GM18858 (cell line): ENCODE measurements at regions not wholly inside any gene's neighbourhood (a gene's known extent, or its start where the extent isn't known, plus 50 kb on each side); places are given as distances from the start of the nearest gene placed in this dataset.

ENCODE experiments used
- ATAC-seq: cut with Tn5 transposase; IDR thresholded peaks from one replicate; pipeline ENCODE4 v1.9.1; 2021; ENCODE audit not compliant: unreplicated experiment

GRCh38 chr2:6557737-6558136, 308.0 kb downstream of the CMPK2 start:
- no peak for ATAC-seq

DNA sequence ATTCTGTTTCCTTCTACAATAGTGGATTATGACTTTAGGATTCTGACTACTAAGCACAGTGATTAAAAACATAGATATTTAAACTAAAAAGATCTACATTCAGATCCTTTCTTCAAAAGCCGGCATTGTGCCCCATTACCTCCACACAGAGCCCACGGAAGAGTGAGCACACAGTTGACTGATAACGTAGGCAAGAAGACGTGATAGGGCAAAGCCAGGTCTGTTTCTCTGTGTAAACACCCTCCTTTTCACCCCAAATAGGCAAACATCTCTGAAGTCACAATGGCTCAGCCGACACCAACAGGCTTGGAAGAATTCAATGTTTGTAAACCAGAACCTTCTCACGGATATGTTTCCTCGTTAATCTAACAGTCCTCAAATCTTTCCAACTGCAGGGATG, 302.9 kb downstream of the CMPK2 start:
- no peak for ATAC-seq

DNA sequence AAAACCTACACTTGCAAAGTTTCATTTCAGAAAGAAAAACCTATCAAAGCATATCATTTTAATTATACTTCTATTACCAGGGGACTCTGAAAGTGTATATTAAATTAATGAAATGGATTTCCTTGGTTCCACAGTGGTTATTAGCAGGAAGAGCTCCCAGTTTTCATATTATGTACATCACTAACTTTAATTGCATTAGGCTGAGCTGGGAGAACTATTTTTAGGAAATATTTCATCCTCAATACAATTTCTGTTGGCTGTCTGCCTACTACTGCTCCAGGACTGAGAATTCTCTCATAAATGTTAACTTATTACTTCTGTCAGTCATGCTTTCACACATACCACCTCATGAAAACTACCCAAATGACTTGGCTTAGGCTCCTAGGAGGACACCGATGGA, 301.4 kb downstream of the CMPK2 start:
- ATAC-seq, result no peak

- no peak for ATAC-seq
Observed at GRCh38 chr2:6574121-6574520, 291.6 kb downstream of the CMPK2 start.

- ATAC-seq, result no peak
Observed at GRCh38 chr2:6576302-6576701, 289.4 kb downstream of the CMPK2 start.

DNA sequence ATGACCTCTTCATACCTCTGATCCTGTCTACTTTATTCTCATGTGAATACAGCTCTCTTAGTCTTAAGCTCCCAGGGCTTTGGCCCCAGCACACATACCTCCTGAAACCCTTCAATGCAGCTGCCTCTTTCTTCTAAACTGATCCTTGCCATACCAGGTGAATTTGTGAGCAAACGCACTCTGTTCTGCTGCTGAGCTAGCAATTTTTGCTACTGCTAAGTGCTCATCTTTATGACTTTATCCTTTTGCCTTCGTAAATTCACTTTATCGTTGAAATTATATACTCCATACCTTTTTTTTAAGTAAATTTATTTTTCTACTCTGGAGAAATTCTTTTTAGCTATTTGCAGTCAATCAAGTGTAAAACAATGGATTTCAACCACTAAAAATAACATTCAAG, 287.7 kb downstream of the CMPK2 start:
- ATAC-seq, result no peak

DNA sequence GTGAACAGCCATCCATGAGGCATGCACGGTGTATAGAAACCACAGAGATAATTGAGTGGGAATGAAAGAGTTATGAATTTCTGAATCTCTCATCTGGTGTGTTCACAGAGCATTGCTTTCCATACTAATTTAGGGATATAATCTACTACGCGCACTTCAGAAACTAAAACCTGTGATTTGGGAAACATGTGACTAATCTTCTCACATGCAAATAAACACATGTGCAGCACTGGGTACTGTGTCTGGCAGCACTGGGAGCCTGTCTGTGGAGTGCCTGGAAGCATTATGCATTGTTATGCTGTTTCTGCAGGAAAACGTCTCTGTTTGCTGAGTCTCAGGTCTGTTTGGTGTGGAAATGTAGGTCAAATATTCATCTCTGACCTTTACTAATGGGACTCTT, 287.3 kb downstream of the CMPK2 start:
- no peak for ATAC-seq

GRCh38 chr2:6579281-6579680, 286.4 kb downstream of the CMPK2 start:
- ATAC-seq, result no peak

DNA sequence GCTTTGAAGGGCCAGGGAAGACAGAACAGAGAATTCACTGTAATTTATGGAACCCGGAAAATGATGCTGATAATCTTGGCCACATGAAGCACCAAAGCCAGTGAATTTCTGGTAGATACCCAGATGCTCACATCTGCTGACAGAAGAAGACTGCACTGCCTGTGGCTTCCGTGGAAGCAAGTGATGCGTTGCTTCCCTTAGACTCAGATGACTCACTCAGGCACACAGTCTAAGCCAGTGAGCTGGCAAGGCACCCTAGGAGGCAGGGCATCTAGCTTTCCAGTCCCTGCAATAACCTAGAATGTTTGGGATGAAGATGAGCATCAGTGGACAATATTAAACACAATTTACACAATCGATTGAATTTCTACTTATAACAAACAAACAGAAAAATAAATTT, 284.7 kb downstream of the CMPK2 start:
- ATAC-seq, result no peak

DNA sequence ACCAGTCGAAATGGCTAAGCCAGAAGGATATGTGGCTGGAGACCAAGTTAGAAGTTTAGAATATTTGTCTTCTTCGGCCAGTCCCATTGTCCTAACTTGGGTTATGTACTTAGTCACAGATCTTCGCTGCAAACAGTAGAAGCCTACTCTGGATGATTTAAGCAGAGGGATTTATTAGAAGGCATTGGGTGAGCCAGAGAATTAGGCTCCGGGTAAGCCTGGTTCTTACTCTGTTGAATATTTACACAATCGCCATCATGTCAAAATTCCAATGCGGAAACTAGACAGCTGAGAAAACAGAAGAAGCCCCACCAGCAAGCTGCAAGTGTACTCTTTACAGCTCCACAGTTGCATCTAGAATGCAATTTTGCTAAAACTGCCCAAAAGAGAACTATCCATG, 276.6 kb downstream of the CMPK2 start:
- ATAC-seq, result no peak

DNA sequence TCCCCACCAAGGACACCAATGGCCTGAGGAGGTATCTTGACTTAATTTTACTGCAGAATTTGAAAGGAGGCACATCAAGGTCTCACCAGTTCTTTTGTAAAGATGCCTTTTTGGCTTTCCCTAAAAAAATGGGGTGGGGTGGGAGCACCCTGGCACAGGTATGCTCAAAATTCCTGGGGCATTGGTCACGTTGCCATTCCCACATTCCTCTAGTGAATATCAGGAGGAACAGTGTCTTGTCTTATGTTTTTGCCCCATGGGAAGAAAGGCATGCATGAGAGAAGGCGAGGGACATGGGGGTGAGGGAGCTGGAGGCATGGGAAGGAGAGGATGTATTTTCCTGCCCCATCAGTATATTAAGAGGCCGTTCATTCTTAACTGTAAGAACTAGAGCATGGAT, 275.3 kb downstream of the CMPK2 start:
- ATAC-seq, result no peak

DNA sequence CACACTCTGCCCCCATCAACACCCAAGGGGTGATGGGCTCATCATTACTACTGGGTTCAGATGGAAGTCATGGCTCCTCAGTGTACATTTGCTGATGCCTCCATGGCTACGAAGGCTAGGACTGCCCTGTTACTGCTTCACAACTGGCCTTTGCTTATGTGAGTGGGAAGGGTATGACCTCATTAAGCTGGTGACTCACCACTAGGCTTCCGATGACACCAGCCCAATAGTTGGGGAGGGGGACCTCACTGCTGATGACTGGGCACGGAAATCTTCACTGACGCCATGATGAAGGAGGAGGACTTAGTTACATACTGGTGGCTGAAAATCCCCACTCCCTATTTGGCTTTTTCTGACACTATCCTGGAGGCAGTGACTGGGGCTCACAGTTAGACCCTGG, 263.2 kb downstream of the CMPK2 start:
- ATAC-seq, result no peak

GRCh38 chr2:6605836-6606505, 259.7 kb downstream of the CMPK2 start:
- no peak for ATAC-seq

DNA sequence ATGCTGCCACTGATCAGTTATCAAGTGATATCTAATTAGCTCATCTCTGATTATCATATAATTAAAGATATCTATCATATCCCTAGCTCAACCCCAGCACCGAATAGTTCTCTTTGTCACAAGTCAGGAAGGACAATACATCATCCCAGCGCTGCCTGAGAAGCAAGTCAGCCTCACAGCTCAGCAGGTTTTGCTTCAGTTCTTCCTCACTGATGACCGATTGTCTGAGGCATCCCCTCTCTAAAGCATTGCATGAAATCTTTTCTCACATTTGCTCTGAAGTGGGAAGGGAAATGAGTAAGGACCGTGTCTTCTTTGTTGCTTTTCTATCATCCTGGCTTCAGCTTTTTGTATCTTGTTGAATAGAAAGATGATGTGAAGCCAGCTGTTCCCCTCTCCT, 247.9 kb downstream of the CMPK2 start:
- no peak for ATAC-seq

DNA sequence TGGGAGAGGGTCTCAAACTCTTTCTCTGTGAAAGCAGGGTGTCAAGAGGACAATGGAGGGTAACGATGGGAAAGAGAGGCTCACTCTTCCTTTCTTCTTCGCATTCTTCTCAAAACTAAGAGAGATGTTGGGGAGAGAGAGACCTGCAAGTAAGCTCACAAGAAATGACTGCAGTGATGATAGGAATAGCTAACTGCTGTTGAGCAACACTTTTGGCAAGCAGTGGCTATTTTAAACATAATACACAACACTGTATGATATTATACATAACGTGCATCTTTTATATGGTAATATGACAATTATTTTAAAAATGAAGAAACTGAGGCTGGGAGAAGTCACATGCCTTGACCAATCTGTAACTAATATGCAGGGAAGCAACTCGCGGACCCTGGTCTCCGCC, 247.5 kb downstream of the CMPK2 start:
- no peak for ATAC-seq

DNA sequence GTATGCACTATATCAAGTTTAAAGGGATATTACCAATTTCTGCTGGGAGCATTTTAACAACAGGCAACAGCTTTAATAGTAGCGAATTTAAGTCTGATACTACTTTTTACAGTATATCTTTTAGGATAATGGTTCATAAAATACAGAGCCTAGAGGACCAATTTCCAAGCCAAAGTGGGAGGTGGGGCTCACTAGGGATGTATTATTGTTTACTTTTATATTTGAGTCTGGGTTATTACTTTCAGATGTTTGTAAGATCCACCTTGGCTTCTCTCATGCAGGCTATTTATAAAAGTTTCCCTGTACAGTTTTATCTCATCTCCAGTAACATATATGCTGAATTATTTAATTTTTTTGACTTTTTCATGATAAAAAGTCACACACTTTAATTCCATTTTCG, 242.0 kb downstream of the CMPK2 start:
- no peak for ATAC-seq

DNA sequence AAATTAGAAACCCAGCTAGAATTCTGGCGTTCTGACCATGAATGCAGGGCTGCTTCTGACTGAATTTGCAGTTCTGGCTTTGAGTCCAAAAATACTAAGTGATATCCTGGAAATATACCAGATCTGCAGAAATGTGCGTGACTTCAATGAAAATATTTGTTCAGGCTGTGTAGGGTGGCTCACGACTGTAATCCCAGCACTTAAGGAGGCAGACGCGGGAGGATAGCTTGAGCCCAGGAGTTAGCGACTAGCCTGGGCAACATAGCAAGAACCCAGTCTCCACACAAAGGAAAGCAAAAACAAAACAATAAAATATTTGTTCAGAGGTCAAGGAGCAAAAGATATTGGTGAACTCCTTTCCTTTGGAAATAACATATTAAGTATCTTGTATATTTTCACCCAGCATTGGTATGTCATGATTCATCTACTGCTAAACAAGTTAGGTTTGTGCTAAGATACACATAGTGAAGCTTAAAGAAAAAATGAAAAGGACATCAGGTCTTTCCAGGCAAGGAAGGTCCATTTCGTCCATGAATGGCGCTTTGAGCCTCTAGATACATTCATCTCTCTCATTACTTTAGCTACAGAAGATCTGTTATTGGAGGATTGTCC, 239.2 kb downstream of the CMPK2 start:
- ATAC-seq, result no peak

GRCh38 chr2:6627316-6627715, 238.4 kb downstream of the CMPK2 start:
- no peak for ATAC-seq

DNA sequence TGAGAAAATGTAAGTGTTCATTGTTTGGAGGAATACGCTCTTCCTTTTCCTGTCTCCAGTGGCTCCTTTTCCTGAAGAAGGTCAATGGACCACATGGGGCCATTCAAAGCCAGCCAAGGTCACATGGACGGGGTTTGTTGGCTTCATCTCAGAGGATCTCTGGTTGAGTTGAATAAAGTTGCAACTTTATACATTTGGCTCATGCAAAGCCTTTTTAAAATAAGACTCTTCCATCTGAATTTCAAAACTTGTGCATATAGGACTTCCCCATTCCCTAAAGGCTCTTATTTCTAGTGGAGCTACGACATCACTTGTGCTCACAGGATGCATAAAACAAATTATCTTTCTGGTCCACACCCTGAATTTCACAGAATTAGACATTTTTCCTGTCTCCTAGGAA, 235.5 kb downstream of the CMPK2 start:
- ATAC-seq, result no peak

DNA sequence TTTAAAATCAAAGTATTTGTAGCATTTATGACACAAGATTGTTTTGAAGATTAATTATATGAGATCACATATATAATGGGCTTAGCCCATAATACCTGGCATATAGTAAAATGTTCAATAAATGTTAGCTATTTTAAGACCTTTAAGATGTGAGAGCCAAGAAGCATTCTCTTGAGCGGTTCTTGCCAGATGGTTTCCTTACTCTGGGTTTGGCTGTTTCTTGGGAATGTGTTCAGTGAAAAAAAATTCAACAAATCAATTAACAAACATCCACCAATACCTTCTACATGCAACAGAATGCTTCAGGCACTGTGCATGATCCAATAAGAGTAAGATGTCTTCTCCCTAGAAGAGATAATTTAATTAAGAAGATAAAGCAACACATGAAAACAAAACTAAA, 230.4 kb downstream of the CMPK2 start:
- no peak for ATAC-seq

DNA sequence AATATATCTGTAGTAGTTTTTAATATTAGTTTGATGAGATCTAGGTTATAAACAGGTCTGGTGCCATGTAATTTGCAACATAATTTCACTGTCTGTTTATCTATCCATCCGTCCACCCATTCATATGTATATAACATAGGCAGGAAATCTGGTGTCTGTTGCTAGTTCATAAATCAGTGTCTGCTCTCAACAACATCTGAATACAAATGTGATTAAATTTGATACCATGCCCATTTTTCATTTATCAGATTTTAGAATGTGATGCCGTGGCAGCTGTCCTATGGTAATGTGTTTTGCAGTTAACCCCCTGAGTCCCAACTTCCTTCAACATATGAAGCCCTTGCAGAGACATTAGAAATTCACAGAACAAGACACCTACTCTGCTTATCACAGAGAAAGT, 228.4 kb downstream of the CMPK2 start:
- ATAC-seq, result no peak

DNA sequence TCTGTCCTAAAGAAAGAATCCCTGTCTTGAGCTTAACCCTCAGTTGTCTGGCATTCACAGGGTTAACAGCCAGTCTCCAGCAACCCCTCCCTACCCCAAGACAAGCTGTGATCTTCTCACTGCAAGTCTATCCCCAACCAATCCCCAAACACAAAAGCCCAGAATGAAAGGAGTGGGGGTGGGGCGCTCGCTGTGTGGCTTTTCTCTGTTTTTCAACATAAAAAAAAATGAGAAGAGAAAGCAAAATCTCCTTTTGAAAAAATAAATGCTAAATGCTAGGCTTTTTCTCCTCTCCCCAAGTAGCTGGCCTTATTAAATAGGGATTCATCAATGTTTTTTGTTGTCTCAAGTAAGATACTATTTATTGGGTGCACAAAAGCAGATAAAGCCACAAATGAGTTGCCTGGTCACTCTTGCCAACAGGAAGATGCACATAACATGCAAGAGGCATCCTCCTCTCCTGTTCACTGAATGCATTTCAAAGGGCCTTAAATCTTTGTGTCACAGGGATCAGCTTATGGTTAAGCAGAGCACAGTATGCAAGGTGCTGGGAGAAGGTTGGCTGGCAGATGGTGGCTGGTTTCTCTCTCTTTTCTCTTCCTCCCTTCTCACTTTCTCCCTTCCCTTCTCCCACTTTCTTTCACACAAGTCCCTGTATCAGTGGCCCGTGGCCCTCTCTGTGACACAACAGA, 225.6 kb downstream of the CMPK2 start:
- no peak for ATAC-seq

GRCh38 chr2:6640621-6641015, 225.1 kb downstream of the CMPK2 start:
- no peak for ATAC-seq
